ENCODE measurements at regions not wholly inside any gene's neighbourhood (a gene's known extent, or its start where the extent isn't known, plus 50 kb on each side); places are given as distances from the start of the nearest gene placed in this dataset.

- BruUV-seq (replicated peaks) = no TSS peak
- no peak overlapping the region for H3K27ac ChIP-seq (ENCODE audit: low read length)
- H3K4me1 ChIP-seq (ENCODE audit: control insufficient read depth, insufficient read depth, low read length) = no peaks in the 10 kb centered on the region
- no peak for TF ChIP-seq POLR2AphosphoS5 (IDR thresholded peaks at IDR 0.05; ENCODE audit: low read depth, low read length)
- TF ChIP-seq SIN3A (IDR thresholded peaks at IDR 0.05; ENCODE audit: borderline replicate concordance, insufficient read depth, low read depth, low read length) = no peak
- TF ChIP-seq TCF7L2 (IDR thresholded peaks at IDR 0.05; ENCODE audit: low read depth, low read length) = no peak
- TF ChIP-seq REST (IDR thresholded peaks at IDR 0.05; ENCODE audit: insufficient read depth in 1 of 2, low read depth in 2 of 2, low read length in 1 of 2) = no peak
- no peak for TF ChIP-seq CTCF (IDR thresholded peaks at IDR 0.05)
- H3K9me3 ChIP-seq (ENCODE audit: control insufficient read depth, insufficient read depth, low read depth, low read length) = no peaks in the 10 kb centered on the region
- H3K36me3 ChIP-seq (ENCODE audit: control insufficient read depth, insufficient read depth, low read length) = no peaks in the 10 kb centered on the region
- no peaks in the 10 kb centered on the region for H3K27me3 ChIP-seq (ENCODE audit: control insufficient read depth, insufficient read depth, low read length)
- intact Hi-C loops (cut with micrococcal nuclease; ENCODE audit: unreplicated experiment) (no loop called here), in situ Hi-C loops (cut with HindIII; ENCODE audit: low pct_unique_long_range_greater_than_20kb, low sequenced_read_pairs) (no loop called here)
- ChIA-PET POLR2A (interaction anchor here (0.5 kb wide), 1 partner anchor 265 kb away, joined by 3 read pairs; no protein-coding TSS in a partner anchor), CTCF (no interaction called here)
- H3K4me3 ChIP-seq (ENCODE audit: low read depth in 2 of 2, low read length in 2 of 2) = no peak overlapping the region
- DNase-seq (ENCODE audit: low read depth, low spot score) = no peak
- ATAC-seq = no peak
Measured at GRCh38 chr21:20445971-20446370, 552.2 kb upstream of the NCAM2 start.

GRCh38 chr21:20451046-20451445 lies 547.2 kb upstream of the NCAM2 start:
- no peak overlapping the region for H3K27ac ChIP-seq (ENCODE audit: low read length)
- no peaks in the 10 kb centered on the region for H3K36me3 ChIP-seq (ENCODE audit: control insufficient read depth, insufficient read depth, low read length)
- no TSS peak for BruUV-seq (replicated peaks)
- no peak for DNase-seq (ENCODE audit: low read depth, low spot score)
- ChIA-PET CTCF (no interaction called here), POLR2A (no interaction called here)
- H3K9me3 ChIP-seq (ENCODE audit: control insufficient read depth, insufficient read depth, low read depth, low read length) = no peaks in the 10 kb centered on the region
- H3K4me1 ChIP-seq (ENCODE audit: control insufficient read depth, insufficient read depth, low read length) = no peaks in the 10 kb centered on the region
- in situ Hi-C loops (cut with HindIII; ENCODE audit: low pct_unique_long_range_greater_than_20kb, low sequenced_read_pairs) = no loop called here
- no peak for ATAC-seq
- H3K27me3 ChIP-seq (ENCODE audit: control insufficient read depth, insufficient read depth, low read length) = no peaks in the 10 kb centered on the region
- H3K4me3 ChIP-seq (ENCODE audit: low read depth in 2 of 2, low read length in 2 of 2) = no peak overlapping the region
- intact Hi-C loops (cut with micrococcal nuclease; ENCODE audit: unreplicated experiment) = no loop called here
- TF ChIP-seq CTCF (IDR thresholded peaks at IDR 0.05) (no peak), SIN3A (IDR thresholded peaks at IDR 0.05; ENCODE audit: borderline replicate concordance, insufficient read depth, low read depth, low read length) (no peak), POLR2AphosphoS5 (IDR thresholded peaks at IDR 0.05; ENCODE audit: low read depth, low read length) (no peak), REST (IDR thresholded peaks at IDR 0.05; ENCODE audit: insufficient read depth in 1 of 2, low read depth in 2 of 2, low read length in 1 of 2) (no peak), TCF7L2 (IDR thresholded peaks at IDR 0.05; ENCODE audit: low read depth, low read length) (no peak)
